Upper lobe of left lung (tissue), 4 donors: ENCODE measurements at regions not wholly inside any gene's neighbourhood (a gene's known extent, or its start where the extent isn't known, plus 50 kb on each side); places are given as distances from the start of the nearest gene placed in this dataset.

Experiments
- EP300 ChIP-seq, 4 donors: sonication (generic); formaldehyde crosslinking; IDR thresholded peaks; one replicate each; pipeline ENCODE4 v1.5.1; 2017; ENCODE audit warnings: antibody characterized with exemption in 4 of 4, control low read depth in 2 of 4
- POLR2AphosphoS5 ChIP-seq, 2 donors: sonication (generic); formaldehyde crosslinking; IDR thresholded peaks; one replicate each; pipeline ENCODE4 v1.5.1; 2017; ENCODE audit warnings: antibody characterized with exemption in 2 of 2
- TF ChIP-seq, protein P1 (sequence below), 6 experiments: fragments of 450-650 bp in 4 of 6; fragments of 200-600 bp in 2 of 6; sonication (generic) in 2 of 6; IDR thresholded peaks; one replicate each; pipeline ENCODE4 v1.5.1; 2016 to 2019; ENCODE audit warnings: antibody characterized with exemption in 6 of 6

DNA sequence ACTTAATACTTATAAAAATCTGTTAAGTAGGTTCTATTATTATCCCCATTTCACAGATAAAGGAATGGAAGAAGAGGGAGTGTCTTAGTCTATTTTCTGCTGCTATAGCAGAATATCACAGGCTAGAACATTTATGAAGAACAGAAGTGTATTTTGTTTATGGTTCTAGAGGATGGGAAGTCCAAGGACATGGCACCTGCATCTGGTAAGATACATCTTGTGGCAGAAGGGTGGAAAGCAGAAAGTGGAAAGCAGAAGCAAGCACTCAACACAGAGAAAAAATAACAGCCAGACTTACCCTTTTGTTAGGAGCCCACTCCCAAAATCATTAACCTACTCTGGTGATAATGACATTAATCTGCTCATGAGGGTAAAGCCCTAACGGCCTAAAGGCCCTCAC, 422.4 kb downstream of the NPIPA8 start:
- TF ChIP-seq POLR2AphosphoS5 (IDR thresholded peaks at IDR 0.05) (no peak), EP300 (IDR thresholded peaks at IDR 0.05) (no peak)
- TF ChIP-seq, protein P1, sequence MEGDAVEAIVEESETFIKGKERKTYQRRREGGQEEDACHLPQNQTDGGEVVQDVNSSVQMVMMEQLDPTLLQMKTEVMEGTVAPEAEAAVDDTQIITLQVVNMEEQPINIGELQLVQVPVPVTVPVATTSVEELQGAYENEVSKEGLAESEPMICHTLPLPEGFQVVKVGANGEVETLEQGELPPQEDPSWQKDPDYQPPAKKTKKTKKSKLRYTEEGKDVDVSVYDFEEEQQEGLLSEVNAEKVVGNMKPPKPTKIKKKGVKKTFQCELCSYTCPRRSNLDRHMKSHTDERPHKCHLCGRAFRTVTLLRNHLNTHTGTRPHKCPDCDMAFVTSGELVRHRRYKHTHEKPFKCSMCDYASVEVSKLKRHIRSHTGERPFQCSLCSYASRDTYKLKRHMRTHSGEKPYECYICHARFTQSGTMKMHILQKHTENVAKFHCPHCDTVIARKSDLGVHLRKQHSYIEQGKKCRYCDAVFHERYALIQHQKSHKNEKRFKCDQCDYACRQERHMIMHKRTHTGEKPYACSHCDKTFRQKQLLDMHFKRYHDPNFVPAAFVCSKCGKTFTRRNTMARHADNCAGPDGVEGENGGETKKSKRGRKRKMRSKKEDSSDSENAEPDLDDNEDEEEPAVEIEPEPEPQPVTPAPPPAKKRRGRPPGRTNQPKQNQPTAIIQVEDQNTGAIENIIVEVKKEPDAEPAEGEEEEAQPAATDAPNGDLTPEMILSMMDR (IDR thresholded peaks at IDR 0.05) = no peak
